ENCODE measurements at regions not wholly inside any gene's neighbourhood (a gene's known extent, or its start where the extent isn't known, plus 50 kb on each side); places are given as distances from the start of the nearest gene placed in this dataset.

DNA sequence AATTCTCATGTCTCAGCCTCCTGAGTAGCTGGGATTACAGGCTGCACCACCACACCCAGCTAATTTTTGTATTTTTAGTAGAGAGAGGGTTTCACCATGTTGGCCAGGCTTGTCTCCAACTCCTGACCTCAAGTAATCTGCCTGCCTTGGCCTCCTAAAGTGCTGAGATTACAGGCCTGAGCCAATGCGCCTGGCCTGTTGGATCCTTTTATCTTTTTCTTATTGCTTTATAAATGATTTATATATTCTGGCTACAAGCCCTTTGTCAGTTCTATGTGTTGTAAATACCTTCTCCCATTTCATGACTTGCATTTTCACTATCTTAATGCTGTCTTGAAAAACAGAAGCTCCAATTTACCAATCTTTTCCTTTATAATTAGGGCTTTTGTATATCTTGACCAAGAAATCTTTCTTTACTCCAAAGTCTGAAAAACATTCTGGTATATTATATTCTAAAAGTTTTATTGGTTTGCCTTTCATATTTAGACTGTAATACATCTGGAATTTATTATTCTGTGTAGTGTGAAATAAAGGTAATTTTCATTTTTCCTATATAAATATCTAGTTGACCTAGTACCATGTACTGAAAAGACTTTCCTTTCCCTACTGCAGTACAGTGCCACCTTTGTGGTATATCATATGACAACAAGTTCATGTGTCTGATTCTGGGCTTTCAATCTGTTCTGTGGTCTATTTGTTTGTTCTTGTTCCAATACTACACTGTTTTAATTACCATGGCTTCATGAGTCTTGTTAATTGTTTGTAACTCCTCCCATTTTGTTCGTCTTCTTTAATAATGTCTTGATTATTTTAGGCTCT lies 52.9 kb upstream of the RNU6-1 start:
- no peak for DNase-seq (ENCODE audit: low read depth)

DNA sequence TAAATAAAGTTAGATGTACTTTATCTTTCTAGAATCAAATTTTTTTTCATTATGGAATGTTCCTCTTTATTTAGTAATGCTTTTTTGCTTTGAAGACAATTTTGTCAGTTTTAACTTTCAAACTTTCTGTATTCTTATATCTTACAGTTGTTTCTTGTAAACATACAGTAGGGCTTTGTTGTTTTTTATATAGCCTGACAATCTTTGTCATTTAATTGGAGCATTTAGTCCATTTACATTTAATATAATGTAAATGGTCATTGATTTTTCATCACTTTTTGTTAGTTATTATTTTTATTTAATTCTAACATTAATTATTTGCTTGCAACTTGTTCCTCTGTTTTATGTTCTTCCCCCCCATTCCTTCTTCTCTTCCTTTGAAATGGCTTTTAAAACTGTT lies 55.4 kb upstream of the RNU6-1 start:
- DNase-seq (ENCODE audit: low read depth), result no peak

DNA sequence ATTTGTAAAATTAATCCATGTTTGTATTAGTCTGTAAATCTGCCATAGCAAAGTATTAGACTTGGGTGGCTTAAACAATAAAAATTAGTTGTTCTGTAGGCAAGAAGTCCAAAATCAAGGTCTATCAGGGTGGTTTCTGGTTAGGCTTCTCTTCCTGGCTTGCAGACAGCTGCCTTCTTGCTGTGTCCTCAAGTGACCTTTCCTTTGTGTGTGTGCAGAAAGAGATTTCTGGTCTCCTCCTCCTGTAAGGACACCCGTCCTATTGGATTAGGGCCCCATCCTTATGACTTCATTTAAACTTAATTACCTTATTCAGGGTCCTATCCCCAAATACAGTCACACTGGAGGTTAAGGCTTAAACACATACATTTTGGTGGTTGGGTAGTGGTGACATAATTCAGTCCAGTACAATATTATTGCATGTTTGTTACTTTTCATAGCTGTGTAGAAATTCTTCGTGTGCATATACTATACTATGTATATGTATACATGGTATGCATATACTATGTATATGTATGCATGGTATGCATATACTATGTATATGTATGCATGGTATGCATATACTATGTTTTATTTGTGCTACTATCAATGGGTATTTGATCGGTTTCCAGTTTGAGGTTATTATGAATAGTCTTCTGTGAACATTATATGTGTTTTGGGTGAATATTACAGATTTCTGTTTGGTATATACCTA lies 57.9 kb upstream of the RNU6-1 start:
- no peak for DNase-seq (ENCODE audit: low read depth)

DNA sequence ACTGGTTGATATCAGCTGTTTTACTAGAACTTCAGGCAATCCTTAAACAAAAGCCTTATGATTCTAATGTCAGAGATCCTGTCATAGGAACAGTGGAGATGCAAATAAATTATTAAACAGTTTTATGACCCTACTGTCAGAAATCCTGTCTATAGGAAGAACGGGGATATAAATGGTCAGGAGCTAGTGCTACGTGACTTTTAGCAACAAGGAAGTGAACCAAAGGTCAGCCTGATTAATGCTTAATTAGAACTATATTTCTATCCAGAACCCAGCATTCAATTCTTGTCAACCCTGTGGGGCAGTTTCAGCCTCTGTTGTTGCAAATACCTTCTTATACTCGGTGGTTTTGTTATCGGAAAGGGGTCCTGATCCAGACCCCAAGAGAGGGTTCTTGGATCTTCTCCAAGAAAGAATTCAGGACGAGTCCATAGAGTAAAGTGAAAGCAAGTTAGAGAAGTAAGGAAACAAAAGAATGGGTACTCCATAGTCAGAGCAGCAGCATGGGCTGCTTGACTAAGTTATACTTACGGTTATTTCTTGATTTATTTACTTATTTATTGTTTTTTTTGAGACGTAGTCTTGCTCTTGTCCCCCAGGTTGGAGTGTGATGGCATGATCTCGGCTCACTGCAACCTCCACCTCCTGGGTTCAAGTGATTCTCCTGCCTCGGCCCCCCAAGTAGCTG lies 59.9 kb upstream of the RNU6-1 start:
- DNase-seq (ENCODE audit: low read depth), result no peak

DNA sequence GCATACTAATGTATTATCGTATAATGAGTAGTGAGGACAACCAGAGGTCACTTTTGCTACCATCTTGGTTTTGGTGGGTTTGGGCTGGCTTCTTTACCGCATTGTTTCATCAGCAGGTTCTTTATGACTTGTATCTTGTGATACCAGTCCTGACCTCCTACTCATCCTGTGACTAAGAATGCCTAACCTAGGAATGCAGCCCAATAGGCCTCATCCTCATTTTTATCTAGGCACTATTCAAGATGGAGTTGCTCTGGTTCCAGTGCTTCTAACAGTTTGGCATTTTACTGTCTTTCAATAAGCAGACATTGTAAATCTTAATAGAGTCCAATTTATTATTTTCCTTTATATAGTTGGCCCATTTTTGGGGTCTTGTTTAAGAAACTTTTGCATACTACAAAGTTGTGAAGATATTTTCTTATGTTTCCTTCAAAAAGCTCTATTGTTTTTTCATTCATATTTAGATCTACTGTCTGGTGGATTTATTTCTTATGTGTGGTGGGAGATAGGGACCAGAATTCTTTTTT lies 60.8 kb upstream of the RNU6-1 start:
- no peak for DNase-seq (ENCODE audit: low read depth)

DNA sequence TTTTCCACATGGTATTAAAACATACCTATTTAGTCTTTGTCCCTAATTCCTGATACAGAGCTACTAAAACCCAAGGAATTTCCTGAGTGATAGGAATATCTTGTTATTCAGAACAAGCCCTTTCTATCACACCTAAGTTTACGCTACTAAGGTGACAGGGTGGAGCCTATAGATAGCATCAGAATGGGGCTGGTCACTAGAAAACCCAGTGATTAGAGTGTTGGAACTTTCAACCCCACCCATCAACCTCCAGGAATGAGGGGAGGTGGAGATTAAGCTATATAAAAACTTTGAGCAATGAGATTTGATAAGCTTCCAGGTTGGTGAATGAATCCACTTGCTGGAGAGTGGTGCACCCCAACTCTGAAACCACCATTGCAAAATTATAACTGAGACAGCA lies 62.1 kb upstream of the RNU6-1 start:
- no peak for DNase-seq (ENCODE audit: low read depth)

DNA sequence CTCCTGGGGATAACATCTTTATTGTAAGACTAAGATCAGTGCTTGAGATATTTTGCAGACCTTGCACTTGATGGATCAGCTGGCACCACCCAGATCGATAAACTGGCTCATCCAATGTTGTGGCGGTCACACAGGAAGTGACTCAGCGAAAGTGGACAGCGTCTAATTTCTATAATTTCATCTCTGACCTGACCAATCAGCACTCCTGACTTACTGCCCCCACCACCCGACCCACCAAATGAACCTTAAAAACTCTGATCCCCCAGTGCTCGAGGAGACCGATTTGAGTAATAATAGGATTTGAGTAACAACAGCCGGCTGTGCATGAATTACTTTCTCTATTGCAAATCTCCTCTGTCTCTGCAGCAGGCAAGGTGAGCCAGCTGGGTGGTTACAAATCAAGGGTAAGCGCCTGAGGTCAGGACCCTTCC lies 62.7 kb upstream of the RNU6-1 start:
- no peak for DNase-seq (ENCODE audit: low read depth)

DNA sequence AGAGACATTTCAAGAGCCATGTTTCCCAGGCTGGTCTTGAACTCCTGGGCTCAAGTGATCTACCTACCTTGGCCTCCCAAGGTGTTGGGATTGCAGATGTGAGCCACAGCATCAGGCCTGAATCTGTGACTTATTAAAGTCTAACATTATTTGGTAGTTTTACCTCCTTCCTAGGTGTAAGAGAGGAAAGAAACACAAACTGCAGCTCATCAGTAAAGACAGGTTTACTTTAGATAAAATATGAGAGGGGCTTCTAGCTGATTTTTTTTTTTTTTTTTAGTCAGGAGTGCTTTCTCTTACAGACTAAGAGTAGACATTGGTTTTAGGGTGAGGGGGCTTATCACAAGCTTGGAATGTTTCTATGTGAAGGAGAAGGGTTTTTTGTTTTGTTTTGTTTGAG lies 63.9 kb upstream of the RNU6-1 start:
- no peak for DNase-seq (ENCODE audit: low read depth)

DNA sequence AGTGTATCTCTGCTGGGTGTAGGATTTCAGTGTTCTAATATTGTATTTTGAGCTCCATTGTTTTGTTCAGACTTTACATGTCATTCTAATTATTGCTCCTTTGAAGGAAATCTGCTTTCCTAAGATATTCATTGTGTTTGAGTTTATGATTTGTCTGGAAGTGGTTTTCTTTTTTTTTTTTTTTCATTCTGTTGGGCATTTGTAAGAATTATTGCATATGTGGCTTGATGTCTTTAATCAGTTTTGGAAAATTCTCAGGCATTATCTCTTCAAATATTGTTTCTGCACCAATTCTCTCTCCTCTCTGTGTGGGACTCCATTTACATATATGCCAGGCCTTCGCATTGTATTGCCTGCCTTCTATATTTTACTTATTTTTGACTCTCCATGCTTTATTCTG lies 65.8 kb upstream of the RNU6-1 start:
- no peak for DNase-seq (ENCODE audit: low read depth)

DNA sequence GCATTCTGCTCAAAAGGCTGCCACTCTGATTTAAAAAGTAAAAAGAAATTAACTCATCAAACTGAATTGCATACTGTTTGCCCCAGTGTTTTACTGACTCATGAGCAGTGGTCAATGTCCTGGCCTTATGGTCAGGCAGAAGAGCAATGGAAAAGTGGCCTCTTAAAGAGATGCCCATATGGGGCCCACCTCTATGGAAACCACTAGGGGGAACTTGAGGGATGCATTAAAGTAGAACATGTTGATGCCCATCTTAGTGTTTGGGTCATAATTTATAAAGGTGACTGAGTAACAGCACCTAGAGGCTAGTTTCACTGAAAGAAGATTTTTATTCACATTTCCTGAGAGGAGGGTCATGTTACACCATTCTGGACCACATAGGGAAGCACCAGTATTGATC lies 66.5 kb upstream of the RNU6-1 start:
- no peak for DNase-seq (ENCODE audit: low read depth)

DNA sequence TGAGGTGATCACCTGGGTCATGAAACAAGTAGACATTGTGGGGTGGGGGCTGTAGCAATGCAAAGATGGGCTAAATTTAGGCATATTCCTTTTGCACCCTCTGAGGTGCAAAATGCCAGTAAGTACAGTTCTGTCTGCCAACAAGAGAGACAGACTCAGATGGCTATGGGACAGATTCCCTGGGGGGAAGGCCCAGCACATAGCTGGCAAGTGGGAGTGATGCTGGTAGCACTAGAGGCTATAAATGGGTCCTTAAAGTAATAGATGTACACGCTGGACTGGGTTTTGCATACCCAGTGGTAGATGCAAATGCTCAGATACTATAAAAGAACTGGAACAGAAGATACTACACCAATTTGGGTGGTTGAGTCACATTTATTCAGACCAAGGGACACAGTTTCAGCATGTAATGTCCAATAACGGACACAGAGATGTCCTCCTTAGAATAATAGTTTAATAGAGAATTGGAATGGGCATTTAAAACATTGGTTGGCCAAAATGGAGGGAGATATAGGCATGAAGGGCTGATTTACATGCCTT lies 67.4 kb upstream of the RNU6-1 start:
- DNase-seq (ENCODE audit: low read depth), result no peak

DNA sequence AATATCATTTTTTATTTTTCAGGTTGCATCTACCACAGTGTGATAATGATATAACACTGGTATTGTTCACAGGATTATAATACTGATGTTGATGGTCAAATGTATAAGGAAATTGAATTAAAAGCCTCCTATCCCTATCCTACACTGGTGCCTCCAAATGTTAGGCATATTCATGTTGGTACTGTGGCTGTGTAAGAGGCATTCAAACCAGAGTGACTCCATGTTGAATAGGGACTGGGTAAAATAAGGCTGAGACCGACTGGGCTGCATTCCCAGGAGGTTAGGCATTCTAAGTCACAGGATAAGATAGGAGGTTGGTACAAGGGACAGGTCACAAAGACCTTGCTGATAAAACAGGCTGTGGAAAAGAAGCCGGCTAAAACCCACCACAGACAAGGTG lies 68.9 kb upstream of the RNU6-1 start:
- DNase-seq (ENCODE audit: low read depth), result no peak

DNA sequence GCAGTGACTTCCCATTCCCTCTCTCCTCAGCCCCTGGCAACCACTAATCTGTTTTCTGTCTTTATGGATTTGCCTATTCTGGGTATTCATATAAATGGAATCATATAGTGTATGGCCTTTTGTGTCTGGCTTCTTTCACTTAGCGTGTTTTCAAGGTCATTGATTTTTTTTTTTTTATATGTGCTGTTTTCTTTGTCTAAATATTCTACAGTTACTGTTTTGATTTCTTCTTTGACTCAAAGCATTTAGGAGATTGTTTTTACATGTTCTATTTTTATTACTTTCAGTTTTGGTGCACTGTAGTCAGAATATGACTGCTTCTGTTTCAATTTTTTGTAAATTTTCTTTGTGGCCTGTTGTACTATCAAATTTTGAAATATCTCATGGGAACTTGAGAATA lies 71.9 kb upstream of the RNU6-1 start:
- no peak for DNase-seq (ENCODE audit: low read depth)

DNA sequence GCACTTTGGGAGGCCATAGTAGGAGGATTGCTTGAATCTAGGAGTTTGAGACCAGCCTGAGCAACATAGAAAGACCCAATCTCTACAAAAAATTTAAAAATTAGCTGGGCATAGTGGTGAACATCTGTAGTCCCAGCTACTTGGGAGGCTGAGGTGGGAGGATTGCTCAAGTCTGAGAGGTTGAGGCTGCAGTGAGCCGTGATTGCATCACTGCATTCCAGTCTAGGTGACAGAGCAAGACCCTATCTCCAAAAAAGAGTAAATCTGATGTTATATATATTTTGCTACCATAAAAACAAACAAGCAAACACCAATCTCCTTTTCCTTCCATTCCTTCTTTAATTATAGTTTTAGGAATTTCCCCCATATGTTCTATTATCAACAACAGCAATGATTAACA lies 74.2 kb upstream of the RNU6-1 start:
- DNase-seq (ENCODE audit: low read depth), result no peak

DNA sequence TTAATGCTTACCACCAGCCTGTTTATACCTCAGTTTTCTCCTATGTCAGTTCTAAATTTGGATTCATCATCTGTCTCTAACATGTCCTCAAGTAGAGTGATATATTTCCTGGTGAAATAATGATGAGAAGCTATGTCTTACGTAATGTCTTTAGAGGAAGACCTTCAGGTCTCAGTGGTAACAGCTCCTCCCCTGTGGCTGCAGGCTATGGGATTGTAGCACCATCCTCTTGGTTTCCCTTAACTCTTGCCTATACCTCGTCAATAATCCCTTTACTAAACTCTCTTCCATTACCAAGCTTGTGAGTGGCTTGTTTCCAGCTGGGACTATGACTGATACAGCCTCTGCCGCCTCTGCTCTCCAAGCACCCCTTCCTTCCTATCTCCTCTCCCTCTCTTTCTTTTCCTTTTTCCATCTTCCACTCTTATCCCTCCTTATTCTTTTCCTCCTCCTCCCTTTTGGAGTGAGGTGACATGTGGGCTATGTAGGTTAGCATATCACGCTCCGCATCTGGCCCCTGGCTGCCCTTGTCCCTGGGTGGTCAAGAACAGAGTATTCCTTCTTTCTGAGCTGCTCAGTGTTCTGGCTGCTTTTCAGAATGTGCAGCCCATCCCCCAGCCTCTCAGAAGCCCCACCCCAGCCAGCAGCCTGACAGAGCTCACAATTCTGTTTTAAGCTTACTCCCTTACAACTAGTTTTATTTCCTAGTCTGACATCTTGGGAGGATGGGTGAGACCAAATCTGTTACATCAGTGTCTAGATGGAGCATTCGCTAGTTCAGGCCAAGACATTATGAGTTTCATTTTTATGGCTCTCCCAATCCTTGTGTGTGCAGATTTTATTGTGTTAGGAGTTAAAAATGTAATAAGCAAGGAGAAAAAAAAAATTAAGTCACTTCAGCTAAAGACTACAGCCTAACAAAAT lies 75.0 kb upstream of the RNU6-1 start:
- DNase-seq (ENCODE audit: low read depth), result peak; percentile 48

DNA sequence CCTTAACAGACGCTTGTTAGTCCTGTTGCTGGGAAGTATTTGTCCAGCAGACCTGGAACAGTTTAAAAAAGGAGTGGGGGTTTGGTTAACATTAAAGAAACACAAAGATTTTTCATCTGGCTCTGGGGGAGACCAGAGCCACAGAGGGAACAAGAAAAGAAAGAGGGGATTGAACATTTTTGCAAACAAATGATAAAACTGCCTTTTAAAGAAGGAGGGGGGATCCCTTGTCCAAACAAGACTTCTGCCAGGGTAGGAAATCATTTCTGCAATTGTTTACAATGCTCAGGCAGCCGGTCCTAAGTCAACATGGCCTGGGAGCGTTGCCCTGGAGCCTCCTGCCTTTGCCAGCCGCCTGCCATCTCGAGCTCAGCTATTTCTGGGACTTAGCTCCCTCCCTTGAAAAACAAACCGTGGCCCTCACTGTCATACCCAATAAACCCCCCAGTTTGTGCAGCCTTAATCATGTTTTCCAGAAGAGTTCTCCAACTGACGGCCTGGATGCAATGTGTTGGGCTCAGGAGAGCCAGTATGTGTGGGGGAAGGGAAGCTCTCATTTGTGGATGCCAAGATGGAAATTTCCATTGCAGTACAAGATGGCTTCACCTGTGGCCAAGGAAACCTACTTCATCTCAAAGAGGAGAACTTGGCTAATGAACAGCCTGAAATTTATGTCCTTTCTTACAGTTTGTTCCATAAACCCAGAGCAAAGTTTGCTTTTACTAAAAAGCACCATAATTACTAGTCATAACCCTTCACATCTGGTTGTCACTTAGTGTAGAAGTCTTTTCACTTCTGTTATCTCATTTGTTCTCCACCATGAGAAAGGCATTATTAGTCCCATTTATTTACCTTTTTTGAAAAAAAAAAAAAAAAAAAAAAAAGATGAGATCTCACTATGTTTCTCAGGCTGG lies 75.9 kb upstream of the RNU6-1 start:
- peak; percentile 59 for DNase-seq (ENCODE audit: low read depth)

DNA sequence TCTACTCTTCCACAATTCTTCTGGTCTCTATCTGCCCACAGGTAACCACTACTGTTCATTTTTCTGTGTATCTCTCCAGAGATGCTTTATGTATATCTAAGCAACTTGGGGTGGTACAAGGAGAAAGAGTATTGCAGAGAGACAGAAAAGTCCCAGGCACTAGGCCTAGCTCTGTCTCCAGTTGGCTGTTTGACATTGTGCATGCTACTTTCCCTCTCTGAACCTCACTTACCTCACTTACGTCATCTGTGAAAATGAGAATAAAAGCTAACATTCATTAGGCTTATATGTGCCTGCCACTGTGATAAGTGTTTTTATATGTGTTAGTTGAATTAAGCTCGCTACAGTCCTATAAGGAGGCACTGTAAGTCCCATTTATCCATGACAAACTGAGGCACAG lies 76.7 kb upstream of the RNU6-1 start:
- DNase-seq (ENCODE audit: low read depth), result no peak

DNA sequence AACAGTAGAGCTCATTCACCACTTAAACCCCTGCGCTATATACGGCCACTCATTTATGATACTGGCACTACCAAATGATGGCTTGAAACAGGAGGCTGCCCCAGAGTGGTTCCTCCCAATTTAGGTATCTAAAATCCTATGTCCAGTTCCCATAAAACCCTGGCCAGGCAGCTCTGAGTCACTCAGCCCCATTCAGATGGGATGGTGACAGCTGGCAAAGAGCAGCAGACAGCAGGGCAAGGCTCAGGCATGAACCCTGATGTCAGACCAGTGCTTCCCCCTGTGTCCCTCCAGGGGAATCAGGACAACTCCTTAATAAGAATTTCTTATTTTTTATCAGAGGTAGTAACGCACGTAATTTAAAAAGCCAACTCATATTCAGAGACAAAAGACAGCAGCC lies 77.2 kb upstream of the RNU6-1 start:
- no peak for DNase-seq (ENCODE audit: low read depth)

DNA sequence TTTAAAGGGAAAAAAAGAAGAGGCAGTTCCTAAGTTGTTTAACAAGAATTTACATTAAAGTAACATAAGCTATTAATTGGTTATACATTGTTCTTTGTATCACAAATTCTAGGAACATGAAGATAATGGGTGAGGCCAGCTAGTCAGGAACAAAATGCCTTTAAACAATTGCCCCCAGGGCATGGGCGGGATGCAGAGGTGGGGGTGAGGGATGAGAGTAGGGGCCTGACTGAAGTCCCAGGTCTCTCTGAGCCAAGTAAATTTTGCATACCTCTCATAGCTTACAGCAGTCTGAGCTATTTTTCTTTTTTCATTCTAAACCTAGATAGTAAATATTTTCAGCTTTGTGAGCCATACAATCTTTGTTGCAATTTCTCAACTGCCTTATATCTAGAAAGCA lies 77.8 kb upstream of the RNU6-1 start:
- no peak for DNase-seq (ENCODE audit: low read depth)

DNA sequence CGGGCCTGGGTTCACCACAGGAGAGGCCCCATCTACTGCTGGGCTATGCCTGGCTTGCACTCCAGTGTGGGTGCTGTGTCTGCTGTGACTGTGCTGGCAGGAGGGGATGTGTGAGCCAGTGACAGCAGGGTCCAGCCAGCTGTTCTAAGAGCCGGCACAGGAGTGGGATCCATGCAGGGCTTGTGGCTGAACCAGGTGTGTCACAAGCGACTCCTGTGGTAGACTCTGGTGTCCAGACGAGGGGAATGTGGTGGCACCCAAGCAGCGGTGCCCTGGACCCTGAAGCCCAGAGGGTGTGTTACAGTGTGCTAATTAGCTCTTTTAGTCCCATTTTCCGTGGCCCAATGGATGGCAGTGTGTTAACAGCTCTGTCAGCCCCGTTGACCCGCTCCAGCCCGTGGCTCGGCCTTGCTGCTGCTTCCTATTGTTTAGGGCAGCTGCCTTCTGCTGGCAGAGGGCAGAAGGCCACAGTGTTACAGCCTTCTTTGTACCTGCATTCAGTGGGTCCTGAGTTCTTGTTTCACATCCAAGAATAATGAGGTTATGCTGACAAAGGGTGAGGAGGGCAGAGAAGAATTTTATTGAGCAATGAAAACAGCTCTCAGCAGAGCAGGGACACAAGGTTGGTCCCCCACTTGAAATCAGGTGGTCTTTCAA lies 78.5 kb upstream of the RNU6-1 start:
- DNase-seq (ENCODE audit: low read depth), result no peak

Measured in forelimb muscle (tissue), 1 donor.